Natural killer cell treated with Interleukin-12 subunit alpha and Interleukin-12 subunit beta and Interleukin-15 and Interleukin-18, amount 100 ng/mL, for 72 hours (primary cell): ENCODE measurements at regions not wholly inside any gene's neighbourhood (a gene's known extent, or its start where the extent isn't known, plus 50 kb on each side); places are given as distances from the start of the nearest gene placed in this dataset.
"Not testable (repeated sequence)": the region's sequence is repeated elsewhere in the genome, so short reads cannot be mapped to it uniquely, and the experiment has no call there.

Experiments
- ATAC-seq, 2 donors: fragments of 150-1000 bp; cut with Tn5 transposase in 1 of 2; sonication (Bioruptor Pico), chemical (Tn5 transposase) in 1 of 2; 2 replicates each; pipeline ENCODE4 v1.10.0; 2021
- DNase-seq: peaks from one replicate; pipeline ENCODE4 v3.0.0; 2022; ENCODE audit warnings: low spot score
- H3K27ac Mint-ChIP-seq, 2 donors: 1 replicate in 1 of 2; 2 replicates in 1 of 2; pipeline ENCODE4 v1.8.0; 2022; ENCODE audit warnings: mixed read lengths in 2 of 2, mild to moderate bottlenecking in 1 of 2, moderate library complexity in 1 of 2
- H3K27me3 Mint-ChIP-seq, 2 donors: 1 replicate in 1 of 2; 2 replicates in 1 of 2; pipeline ENCODE4 v1.8.0; 2022; ENCODE audit warnings: mixed read lengths in 2 of 2
- H3K36me3 Mint-ChIP-seq: one replicate; pipeline ENCODE4 v1.8.0; 2022; ENCODE audit warnings: mixed read lengths
- H3K4me1 Mint-ChIP-seq, 2 donors: 1 replicate in 1 of 2; 2 replicates in 1 of 2; pipeline ENCODE4 v1.8.0; 2022; ENCODE audit warnings: low read depth in 2 of 2, mixed read lengths in 2 of 2, mild to moderate bottlenecking in 1 of 2
- H3K4me3 Mint-ChIP-seq: one replicate; pipeline ENCODE4 v1.8.0; 2022; ENCODE audit warnings: mixed read lengths
- H3K9me3 Mint-ChIP-seq: 2 replicates; pipeline ENCODE4 v1.8.0; 2022; ENCODE audit warnings: mixed read lengths

- H3K9me3 Mint-ChIP-seq = no peaks in the 10 kb centered on the region
- peaks cover 0 to 5% of the 10 kb centered on the region in 2 donors for H3K4me1 Mint-ChIP-seq
- ATAC-seq (no peak), DNase-seq (no peak)
- no peak overlapping the region for H3K4me3 Mint-ChIP-seq
- H3K27ac Mint-ChIP-seq = no peak overlapping the region
- H3K36me3 Mint-ChIP-seq = no peaks in the 10 kb centered on the region
- H3K27me3 Mint-ChIP-seq = no peaks in the 10 kb centered on the region
Measured at GRCh38 chr2:128412181-128412871, 93.7 kb upstream of the HS6ST1 start.

GRCh38 chr2:128413014-128413717 lies 94.5 kb upstream of the HS6ST1 start:
- no peaks in the 10 kb centered on the region for H3K9me3 Mint-ChIP-seq
- no peaks in the 10 kb centered on the region for H3K27me3 Mint-ChIP-seq
- peaks cover 0 to 5% of the 10 kb centered on the region in 2 donors for H3K4me1 Mint-ChIP-seq
- ATAC-seq = no peak
- no peak for DNase-seq
- H3K4me3 Mint-ChIP-seq = no peak overlapping the region
- H3K27ac Mint-ChIP-seq = no peak overlapping the region
- H3K36me3 Mint-ChIP-seq = no peaks in the 10 kb centered on the region

GRCh38 chr2:128413718-128414341 lies 95.2 kb upstream of the HS6ST1 start:
- no peak for ATAC-seq
- no peak for DNase-seq
- no peaks in the 10 kb centered on the region for H3K36me3 Mint-ChIP-seq
- H3K4me3 Mint-ChIP-seq = no peak overlapping the region
- no peaks in the 10 kb centered on the region for H3K27me3 Mint-ChIP-seq
- H3K9me3 Mint-ChIP-seq = no peaks in the 10 kb centered on the region
- no peak overlapping the region for H3K27ac Mint-ChIP-seq
- H3K4me1 Mint-ChIP-seq = no peaks in the 10 kb centered on the region

GRCh38 chr2:128414351-128414750 lies 95.7 kb upstream of the HS6ST1 start:
- no peaks in the 10 kb centered on the region for H3K4me1 Mint-ChIP-seq
- H3K27me3 Mint-ChIP-seq = no peaks in the 10 kb centered on the region
- no peaks in the 10 kb centered on the region for H3K36me3 Mint-ChIP-seq
- H3K4me3 Mint-ChIP-seq = no peak overlapping the region
- DNase-seq (no peak), ATAC-seq (no peak)
- H3K9me3 Mint-ChIP-seq = no peaks in the 10 kb centered on the region
- H3K27ac Mint-ChIP-seq = no peak overlapping the region

- H3K36me3 Mint-ChIP-seq = no peaks in the 10 kb centered on the region
- H3K4me3 Mint-ChIP-seq = no peak overlapping the region
- no peaks in the 10 kb centered on the region for H3K27me3 Mint-ChIP-seq
- no peaks in the 10 kb centered on the region for H3K9me3 Mint-ChIP-seq
- no peak for DNase-seq
- no peak overlapping the region for H3K27ac Mint-ChIP-seq
- ATAC-seq = no peak
- H3K4me1 Mint-ChIP-seq = no peaks in the 10 kb centered on the region
Measured at GRCh38 chr2:128414946-128415778, 96.5 kb upstream of the HS6ST1 start.

- ATAC-seq (no peak), DNase-seq (no peak)
- Mint-ChIP-seq H3K36me3 (no peaks in the 10 kb centered on the region), H3K4me1 (no peaks in the 10 kb centered on the region), H3K27ac (no peak overlapping the region), H3K4me3 (no peak overlapping the region), H3K27me3 (peaks cover 0 to under 1% of the 10 kb centered on the region in 2 donors), H3K9me3 (no peaks in the 10 kb centered on the region)
Measured at GRCh38 chr2:128415779-128416061, 97.1 kb upstream of the HS6ST1 start.

- Mint-ChIP-seq H3K4me3 (no peak overlapping the region), H3K9me3 (no peaks in the 10 kb centered on the region), H3K4me1 (no peaks in the 10 kb centered on the region), H3K27me3 (peaks cover 0 to 6% of the 10 kb centered on the region in 2 donors), H3K27ac (no peak overlapping the region), H3K36me3 (no peaks in the 10 kb centered on the region)
- ATAC-seq (no peak), DNase-seq (no peak)
Measured at GRCh38 chr2:128416109-128416785, 97.6 kb upstream of the HS6ST1 start.

GRCh38 chr2:128416806-128417205 lies 98.1 kb upstream of the HS6ST1 start:
- no peaks in the 10 kb centered on the region for H3K4me1 Mint-ChIP-seq
- no peaks in the 10 kb centered on the region for H3K9me3 Mint-ChIP-seq
- H3K27ac Mint-ChIP-seq = no peak overlapping the region
- H3K36me3 Mint-ChIP-seq = no peaks in the 10 kb centered on the region
- ATAC-seq (no peak), DNase-seq (no peak)
- H3K4me3 Mint-ChIP-seq = no peak overlapping the region
- H3K27me3 Mint-ChIP-seq = peaks cover 0 to 7% of the 10 kb centered on the region in 2 donors

GRCh38 chr2:128417264-128417663 lies 98.6 kb upstream of the HS6ST1 start:
- H3K4me1 Mint-ChIP-seq, H3K9me3 Mint-ChIP-seq, H3K36me3 Mint-ChIP-seq, DNase-seq, ATAC-seq, H3K4me3 Mint-ChIP-seq, H3K27ac Mint-ChIP-seq: not testable (repeated sequence)
- H3K27me3 Mint-ChIP-seq = peaks cover 0 to 10% of the 10 kb centered on the region in 2 donors

GRCh38 chr2:128420131-128420530 lies 101.5 kb upstream of the HS6ST1 start:
- H3K9me3 Mint-ChIP-seq = no peaks in the 10 kb centered on the region
- no peaks in the 10 kb centered on the region for H3K36me3 Mint-ChIP-seq
- DNase-seq (peak; percentile 29), ATAC-seq (no peak)
- H3K4me3 Mint-ChIP-seq = no peak overlapping the region
- no peak overlapping the region for H3K27ac Mint-ChIP-seq
- peaks cover 0 to 10% of the 10 kb centered on the region in 2 donors for H3K27me3 Mint-ChIP-seq
- no peaks in the 10 kb centered on the region for H3K4me1 Mint-ChIP-seq

- no peaks in the 10 kb centered on the region for H3K4me1 Mint-ChIP-seq
- no peaks in the 10 kb centered on the region for H3K9me3 Mint-ChIP-seq
- no peak overlapping the region for H3K27ac Mint-ChIP-seq
- ATAC-seq = peak in 1 of 2 donors; percentile 33
- DNase-seq = no peak
- peaks cover 0 to 10% of the 10 kb centered on the region in 2 donors for H3K27me3 Mint-ChIP-seq
- H3K36me3 Mint-ChIP-seq = no peaks in the 10 kb centered on the region
- no peak overlapping the region for H3K4me3 Mint-ChIP-seq
Measured at GRCh38 chr2:128420776-128421175, 102.1 kb upstream of the HS6ST1 start.

- ATAC-seq (peak in 1 of 2 donors; percentile 18), DNase-seq (no peak)
- Mint-ChIP-seq H3K4me1 (no peaks in the 10 kb centered on the region), H3K9me3 (no peaks in the 10 kb centered on the region), H3K27ac (no peak overlapping the region), H3K4me3 (no peak overlapping the region), H3K36me3 (no peaks in the 10 kb centered on the region), H3K27me3 (peaks cover 0 to 10% of the 10 kb centered on the region in 2 donors)
Measured at GRCh38 chr2:128421286-128421685, 102.6 kb upstream of the HS6ST1 start.

GRCh38 chr2:128421861-128422311 lies 103.2 kb upstream of the HS6ST1 start:
- peak in 1 of 2 donors; percentile 49 for ATAC-seq
- Mint-ChIP-seq H3K27me3 (peaks cover 0 to 10% of the 10 kb centered on the region in 2 donors), H3K27ac (no peak overlapping the region), H3K9me3 (no peaks in the 10 kb centered on the region), H3K36me3 (no peaks in the 10 kb centered on the region), H3K4me1 (no peaks in the 10 kb centered on the region), H3K4me3 (no peak overlapping the region)
- DNase-seq = peak; percentile 32
